GM03348 (cell line): ENCODE measurements at regions not wholly inside any gene's neighbourhood (a gene's known extent, or its start where the extent isn't known, plus 50 kb on each side); places are given as distances from the start of the nearest gene placed in this dataset.

Experiments used
- DNase-seq: peaks from one replicate; pipeline ENCODE4 v3.0.0; 2012; ENCODE audit warnings: low spot score

- no peak for DNase-seq
Observed at GRCh38 chr2:16257322-16258028, 317.1 kb downstream of the MYCN start.

GRCh38 chr2:16256601-16257321 is 316.4 kb downstream of the MYCN start:
- DNase-seq = no peak

- DNase-seq = no peak
Observed at GRCh38 chr2:16255120-16255519, 314.8 kb downstream of the MYCN start.

GRCh38 chr2:16254356-16254965 is 314.1 kb downstream of the MYCN start:
- no peak for DNase-seq

- no peak for DNase-seq
Observed at GRCh38 chr2:16253291-16253690, 312.9 kb downstream of the MYCN start.

GRCh38 chr2:16252891-16253290 is 312.5 kb downstream of the MYCN start:
- DNase-seq = no peak

GRCh38 chr2:16252251-16252650 is 311.9 kb downstream of the MYCN start:
- no peak for DNase-seq

- no peak for DNase-seq
Observed at GRCh38 chr2:16251511-16252225, 311.3 kb downstream of the MYCN start.

GRCh38 chr2:16250886-16251285 is 310.5 kb downstream of the MYCN start:
- no peak for DNase-seq

- no peak for DNase-seq
Observed at GRCh38 chr2:16250466-16250865, 310.1 kb downstream of the MYCN start.

- DNase-seq = no peak
Observed at GRCh38 chr2:16250056-16250425, 309.7 kb downstream of the MYCN start.

GRCh38 chr2:16249246-16250055 is 309.1 kb downstream of the MYCN start:
- no peak for DNase-seq

- no peak for DNase-seq
Observed at GRCh38 chr2:16248571-16249105, 308.3 kb downstream of the MYCN start.

- no peak for DNase-seq
Observed at GRCh38 chr2:16247326-16248122, 307.2 kb downstream of the MYCN start.

GRCh38 chr2:16246911-16247310 is 306.6 kb downstream of the MYCN start:
- DNase-seq = no peak

- no peak for DNase-seq
Observed at GRCh38 chr2:16246281-16246850, 306.0 kb downstream of the MYCN start.

- no peak for DNase-seq
Observed at GRCh38 chr2:16245481-16246054, 305.2 kb downstream of the MYCN start.

- no peak for DNase-seq
Observed at GRCh38 chr2:16244966-16245320, 304.6 kb downstream of the MYCN start.

GRCh38 chr2:16244153-16244965 is 304.0 kb downstream of the MYCN start:
- DNase-seq = no peak
